HG02678 (cell line): ENCODE measurements at regions not wholly inside any gene's neighbourhood (a gene's known extent, or its start where the extent isn't known, plus 50 kb on each side); places are given as distances from the start of the nearest gene placed in this dataset.
"Not testable (repeated sequence)": the region's sequence is repeated elsewhere in the genome, so short reads cannot be mapped to it uniquely, and the experiment has no call there.

ENCODE experiments used
- ATAC-seq: cut with Tn5 transposase; IDR thresholded peaks from one replicate; pipeline ENCODE4 v1.9.1; 2021; ENCODE audit warnings: mild to moderate bottlenecking, moderate library complexity; ENCODE audit not compliant: unreplicated experiment

DNA sequence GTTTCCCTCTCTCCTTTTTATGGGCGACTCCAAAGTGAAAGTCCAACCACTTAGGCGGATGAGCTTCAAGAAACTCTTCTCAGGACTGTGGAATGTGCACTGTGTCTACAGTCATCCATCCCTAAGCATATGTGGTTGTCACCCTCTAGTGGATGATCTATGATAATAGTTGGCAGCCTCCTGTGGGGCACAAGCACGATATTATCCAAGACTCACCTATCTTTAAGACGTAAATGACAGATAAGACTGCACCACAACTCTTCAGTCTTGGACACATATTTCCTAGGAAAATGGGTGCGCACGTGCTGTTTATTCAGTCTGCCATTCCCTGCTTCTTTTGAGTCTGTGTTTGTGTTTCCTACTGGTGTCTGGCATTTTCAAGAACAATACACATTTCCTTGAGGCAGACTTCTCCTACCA is 145.5 kb upstream of the CTAGE1 start:
- ATAC-seq, result peak; percentile 73

DNA sequence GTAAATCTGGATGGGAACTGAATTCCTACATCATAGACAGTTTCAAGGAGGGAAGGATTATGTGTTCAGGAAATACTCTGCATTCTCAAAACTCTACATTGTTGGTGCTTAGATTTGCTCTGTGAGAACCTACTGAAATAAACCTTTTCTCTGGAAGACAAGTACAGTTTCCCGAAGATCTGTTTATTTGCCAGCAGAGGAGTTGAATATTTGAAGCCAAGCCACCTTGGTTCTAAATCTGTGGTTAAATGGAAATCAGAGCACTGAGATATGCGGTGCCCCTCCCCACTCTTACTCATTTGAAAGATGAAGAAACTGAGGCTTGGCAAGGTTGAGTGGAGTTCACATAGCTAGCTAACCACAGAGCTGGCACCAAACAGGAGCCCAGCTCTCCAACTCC is 146.3 kb upstream of the CTAGE1 start:
- ATAC-seq, result no peak

DNA sequence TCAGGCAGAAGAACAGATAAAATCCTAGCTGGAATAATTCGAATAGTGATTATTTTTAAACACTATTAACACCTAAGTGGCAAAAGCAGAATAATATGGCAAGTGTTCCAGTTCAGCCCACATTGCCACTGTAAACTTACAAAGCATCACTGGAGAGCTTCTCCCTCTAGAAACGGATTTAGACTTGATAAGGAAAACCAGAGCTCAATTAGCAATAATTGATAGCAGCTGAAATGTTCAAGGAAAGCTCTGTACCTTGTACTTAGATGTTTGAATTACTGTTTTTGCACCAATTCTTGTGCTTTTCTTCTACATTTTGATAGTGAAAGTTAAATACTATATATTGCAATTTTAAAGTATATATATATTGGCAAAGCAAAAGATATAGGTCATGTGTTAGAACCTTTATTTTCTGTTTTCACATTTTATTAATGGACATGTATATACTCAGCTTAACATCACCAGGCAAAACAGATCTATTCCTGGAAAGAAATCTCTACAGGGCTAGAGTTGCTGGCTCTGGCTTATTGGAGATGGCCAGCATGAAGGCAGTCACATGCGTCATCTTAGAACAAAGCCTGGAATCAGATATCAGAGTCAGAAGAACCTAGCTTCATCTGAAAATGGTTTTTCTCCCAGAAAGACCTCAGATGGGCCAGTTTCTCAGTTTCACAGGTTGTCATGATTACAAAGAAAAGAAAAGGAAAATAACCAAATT is 149.1 kb upstream of the CTAGE1 start:
- no peak for ATAC-seq

DNA sequence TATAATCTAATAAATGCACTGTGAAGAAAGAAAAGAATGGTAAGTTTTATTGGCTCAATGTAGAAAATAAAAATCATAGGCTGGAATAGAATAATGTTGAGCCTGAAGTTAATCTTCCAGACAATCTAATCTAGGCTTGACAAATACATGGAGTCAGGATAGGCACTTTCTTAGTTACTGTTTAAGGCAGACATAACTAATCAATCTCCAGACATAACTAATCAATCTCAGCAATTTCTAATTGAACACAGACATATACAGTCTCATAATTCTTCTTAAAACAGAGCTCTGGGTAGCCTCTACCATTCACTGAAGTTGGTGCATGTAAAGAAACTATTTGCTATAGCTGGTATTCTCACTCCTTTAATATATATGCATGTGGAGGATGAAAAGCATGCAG is 150.1 kb upstream of the CTAGE1 start:
- no peak for ATAC-seq

DNA sequence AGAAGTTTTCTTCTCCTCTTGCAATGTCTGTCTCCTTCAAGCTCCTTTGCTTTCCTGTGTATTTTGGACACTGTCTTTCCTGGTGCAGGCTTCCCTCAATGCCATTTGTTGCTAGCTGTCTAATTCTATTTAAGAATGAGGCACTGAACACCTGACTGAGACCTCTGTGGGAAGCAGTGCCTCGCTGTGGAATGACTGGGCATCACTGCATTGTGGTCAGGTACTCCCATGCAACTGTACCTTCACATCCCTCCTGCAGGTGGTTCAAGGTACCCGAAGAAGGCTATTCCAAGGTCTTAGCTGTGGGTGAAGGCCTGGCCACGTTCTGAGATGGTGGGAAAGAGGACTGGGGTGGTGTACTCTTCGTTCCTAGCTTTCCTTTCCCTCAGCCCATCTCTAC is 152.8 kb upstream of the CTAGE1 start:
- no peak for ATAC-seq

DNA sequence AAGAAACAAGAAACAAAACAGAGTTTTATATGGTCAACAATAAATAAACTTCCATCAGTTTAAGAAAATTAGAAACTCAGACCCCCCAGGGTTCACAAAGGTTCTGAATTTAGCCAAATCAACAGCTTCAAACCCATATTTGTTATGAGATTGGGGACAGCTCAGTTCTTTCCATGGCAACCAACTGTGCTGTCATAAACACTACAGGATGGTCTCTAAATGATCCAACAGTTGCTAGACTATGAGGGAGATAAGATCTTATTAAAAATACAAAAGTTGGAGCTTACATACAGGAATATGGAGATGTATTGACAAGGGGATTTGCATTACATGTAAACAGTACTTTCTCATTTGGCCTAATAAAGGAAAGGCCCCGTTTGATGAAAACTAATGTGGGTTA is 154.6 kb upstream of the CTAGE1 start:
- ATAC-seq, result no peak

DNA sequence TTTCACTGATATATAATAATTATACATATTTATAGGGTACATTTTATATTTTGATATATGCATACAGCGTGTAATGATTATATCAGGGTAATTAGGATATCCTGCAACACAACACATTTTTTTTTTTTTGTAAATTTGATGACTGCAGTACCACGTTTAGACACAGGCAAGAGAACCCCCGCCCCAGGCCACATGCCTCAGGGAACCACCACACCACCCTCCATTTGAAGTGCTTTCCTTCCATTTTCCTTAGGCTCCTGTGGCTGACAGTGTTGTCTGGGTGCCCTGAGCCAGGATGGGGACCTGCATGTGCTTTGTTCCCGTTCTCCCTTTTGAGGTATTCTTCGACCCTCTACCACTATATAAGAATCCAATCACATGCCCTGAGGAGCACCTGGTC is 161.6 kb upstream of the CTAGE1 start:
- ATAC-seq, result no peak

DNA sequence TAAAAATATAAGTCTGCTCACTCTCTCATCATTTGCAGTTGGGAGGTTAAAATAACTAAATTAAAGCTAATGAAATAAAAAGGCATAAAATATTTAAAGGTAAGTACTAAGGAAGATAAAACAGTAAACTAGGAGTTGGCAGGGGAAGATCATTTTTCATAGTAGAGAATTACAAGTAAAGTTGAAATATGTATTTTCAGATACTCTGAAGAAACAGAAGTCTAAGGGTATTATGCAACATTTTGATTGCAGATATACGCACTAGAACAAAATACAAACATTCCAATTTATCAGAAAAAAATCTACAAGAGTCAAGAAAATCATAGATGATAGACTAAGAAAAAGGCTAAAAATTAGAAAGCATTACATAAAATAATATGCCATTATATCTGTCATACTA is 167.6 kb upstream of the CTAGE1 start:
- ATAC-seq, result no peak

DNA sequence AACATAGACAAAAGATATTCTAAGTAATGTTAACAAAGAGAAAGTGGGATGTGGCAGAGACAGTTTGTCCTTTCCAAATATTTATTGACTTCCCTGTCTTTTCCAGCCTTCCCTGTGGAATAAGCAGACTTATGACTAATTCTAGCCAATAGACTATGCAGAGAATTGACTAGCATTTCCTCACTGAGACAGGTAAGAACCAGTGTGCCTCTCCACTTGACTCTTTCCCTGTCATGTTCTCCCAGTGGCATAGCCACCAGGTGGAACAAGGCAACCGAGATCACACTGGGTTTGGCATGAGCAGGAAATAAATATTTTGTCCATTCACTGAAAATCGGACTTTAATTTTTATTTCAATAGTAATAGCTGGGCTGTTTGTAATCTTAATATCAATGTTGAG is 168.1 kb upstream of the CTAGE1 start:
- ATAC-seq, result no peak

DNA sequence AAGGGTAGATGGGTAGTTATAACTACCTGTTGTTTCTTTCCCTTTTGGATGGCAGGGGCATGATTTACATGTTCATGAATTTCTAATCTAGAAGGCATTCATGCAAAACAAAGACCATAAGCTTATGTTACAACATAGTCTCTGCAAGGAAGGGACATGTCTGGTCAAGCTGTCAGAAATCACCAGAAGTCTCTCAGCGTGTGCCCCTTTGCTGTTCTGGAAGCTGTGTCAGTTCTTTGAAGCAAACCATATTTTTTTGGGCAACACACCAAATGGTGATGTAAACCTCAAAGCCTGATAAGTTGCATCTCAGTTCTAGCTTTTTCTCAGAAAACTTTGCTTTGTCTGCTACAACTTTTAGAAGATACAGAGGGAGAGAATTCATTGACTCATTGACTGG is 173.5 kb upstream of the CTAGE1 start:
- ATAC-seq, result no peak

DNA sequence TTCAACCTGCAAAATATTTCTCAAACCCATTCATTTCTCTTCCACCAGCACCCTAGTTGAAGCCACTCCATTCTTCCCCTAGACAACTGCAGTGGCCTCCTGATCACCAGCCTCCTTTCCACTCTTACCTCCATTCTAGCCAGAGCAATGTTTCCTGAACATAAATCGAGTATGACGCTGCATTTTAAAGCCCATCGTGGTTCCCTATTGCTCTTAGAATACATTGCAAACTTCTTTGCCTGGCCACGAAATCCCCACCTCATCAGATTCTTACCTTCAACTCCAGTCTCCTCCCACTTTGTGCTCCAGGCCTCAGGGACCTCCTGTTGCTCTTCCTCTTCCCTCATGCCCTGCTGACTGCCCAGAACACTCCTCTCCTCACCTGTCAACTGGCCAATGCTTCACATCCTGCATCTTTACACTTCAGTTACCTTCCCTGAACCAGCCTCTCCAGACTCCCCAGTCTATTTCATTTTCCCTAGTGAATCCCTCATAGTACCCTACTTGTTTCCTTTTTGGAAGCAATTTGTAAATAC is 176.5 kb upstream of the CTAGE1 start:
- no peak for ATAC-seq

DNA sequence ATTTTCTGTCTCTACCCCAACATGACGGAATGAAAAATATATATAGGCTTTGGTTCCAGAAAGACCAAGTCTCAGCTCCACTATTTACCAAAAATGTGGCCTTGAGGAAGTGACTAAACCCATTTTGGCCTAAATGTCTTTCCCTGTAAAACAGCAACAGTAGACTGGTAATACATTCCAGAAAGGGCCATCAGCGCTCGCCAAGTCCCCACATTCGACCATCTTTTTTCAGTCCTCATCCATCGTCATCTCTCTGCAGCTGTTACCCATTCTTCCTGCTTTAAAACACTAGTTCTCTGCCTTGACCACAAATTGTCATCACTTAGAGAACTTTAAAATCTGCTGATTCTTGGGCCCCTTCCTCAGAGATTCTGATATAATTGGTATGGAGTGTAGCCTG is 183.8 kb upstream of the CTAGE1 start:
- no peak for ATAC-seq

DNA sequence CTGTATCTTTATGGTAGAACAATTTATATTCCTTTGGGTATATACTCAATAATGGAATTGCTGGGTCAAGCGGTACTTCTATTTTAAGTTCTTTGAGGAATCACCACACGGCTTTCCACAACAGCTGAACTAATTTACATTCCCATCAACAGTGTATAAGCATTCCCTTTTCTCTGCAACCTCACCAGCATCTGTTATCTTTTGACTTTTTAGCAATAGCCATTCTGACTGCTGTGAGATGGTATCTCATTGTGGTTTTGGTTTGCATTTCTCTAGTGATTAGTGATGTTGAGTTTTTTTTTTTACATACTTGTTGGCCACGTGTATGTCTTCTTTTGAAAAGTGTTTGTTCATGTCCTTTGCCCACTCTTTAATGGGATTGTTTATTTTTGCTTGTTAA is 184.7 kb upstream of the CTAGE1 start:
- ATAC-seq, result not testable (repeated sequence)

DNA sequence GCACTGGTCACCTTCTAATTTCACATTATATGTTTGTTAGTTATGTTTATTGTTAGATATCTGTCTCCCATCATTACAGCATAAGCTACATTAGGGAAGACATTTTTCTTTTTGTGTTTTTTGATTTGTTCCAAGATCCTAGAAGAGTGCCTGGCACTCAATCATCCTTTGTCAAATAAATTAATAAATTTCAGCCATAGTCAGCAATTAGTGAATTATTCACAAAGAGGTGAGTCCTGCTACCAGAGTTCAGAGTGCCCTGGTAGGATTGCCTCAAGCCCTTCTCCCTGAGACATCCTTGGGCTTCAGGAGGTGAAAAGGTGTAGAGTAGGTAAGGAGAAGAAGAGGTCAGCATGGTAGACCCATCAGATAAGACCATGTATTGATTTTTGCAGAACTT is 186.2 kb upstream of the CTAGE1 start:
- ATAC-seq, result no peak

DNA sequence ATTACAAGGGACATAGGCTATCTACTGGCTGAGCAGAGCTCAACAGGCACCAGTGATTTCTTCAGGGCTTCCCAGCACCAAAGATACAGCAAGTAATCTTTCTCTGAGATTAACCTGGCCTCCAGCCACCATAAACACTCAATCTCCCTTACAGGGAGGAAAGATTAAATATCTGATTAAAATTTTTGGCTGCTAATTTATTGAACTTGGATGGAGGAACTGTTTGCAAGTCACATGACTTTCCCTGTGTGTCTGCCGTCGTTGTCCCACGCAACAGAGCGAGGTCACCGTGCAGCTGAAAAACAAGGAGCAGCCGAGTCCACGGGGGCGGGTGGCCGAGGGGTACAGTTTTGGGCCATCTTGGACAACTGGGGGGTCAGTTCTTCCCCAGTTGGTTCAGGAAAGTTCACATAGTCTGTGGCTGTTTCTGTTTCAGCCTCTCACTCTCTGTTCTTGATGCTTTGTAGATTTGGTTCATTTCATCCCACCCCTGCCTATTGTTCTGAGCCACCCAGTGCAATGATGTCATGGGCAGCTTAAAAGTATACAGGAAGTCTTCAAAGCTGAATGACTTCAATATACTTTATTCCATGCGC is 186.8 kb upstream of the CTAGE1 start:
- ATAC-seq, result no peak

DNA sequence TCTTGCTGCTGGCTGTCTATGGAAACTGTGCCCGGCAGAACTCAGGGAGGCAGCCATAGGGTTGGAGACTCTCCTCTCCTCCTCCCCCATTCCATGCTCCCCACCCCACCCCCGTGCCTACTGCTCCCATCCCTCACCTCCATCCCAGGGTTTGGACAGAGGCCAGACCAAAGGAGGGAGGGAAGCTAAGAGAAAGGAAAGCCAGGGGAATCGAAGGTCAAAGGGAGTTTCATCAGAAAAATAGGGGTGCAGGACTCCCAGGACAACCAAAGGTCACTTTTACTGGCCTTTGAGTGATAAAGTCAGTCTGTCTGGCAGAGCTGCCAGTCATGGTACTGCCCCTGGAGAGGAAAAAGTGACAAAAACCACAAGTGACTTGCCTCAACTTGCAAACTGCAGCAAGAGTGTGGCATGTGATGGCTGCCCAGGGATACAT is 187.3 kb upstream of the CTAGE1 start:
- ATAC-seq, result no peak

DNA sequence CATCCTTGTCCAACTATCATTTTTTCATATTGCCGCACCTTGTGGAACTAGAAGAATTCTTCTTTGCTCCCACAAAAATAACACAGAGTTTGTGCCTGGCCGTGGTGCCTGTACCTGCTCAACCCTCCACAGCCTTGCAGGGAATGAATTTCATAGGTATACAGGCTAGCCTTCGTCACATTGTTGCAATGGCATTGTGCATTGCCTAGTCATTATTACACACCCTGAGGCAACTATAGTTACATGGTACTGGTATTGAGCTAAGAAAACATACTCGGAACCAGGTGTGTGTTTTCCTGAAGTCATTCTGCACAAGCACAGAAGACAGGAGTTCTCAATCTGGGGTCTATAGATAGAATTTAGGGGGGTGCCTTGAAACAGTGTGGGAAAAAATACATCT is 188.0 kb upstream of the CTAGE1 start:
- no peak for ATAC-seq

DNA sequence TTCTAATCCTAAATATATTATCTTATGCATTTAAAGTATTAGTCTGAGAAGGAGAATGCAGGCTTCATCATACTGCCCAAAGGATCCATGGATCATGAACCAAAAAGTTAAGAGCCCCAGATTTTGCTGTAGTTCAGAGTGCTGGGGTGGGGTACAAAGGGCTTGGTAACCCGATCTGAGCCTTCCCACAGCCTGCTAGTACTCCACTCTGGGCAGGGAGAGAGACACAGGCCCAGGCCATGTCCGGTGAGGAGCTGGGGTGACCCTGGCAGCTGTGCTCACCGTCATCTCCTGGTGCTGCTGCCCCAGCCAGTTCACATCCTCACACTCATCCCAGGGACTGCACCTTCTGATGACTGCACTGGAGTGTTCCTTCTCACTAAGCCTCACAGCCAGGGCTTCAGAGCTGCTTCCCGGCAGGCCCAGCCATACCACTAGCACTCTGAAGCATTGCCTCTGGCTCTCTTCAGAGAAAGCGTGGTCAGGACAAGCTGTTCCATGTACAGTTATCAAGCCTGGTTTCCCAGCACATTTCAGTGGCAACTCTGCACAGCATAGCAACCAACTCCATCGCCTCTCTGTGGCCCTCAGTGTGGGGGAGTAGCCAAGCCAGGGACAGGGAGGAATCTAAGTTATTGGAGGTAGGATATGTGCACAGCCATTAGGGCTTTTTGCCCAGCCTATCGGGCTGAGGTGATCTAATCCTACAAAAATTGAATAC is 189.0 kb upstream of the CTAGE1 start:
- no peak for ATAC-seq

DNA sequence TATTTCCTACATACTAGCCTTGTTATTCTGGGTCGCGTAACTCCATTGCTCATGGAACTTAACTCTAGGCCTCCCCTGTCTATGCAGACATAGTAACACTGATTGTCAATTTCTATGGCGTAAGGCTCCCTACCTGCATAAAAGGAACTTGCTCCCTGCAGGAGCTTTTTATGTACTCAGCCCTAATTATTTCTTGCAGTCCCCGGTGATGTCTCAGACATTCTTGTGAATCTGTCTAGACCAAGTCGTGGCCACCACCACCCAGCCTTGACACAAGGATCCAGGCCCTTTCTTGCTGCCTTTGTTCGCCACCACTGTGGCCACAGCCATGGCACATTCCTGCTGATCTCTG is 189.5 kb upstream of the CTAGE1 start:
- ATAC-seq, result no peak

DNA sequence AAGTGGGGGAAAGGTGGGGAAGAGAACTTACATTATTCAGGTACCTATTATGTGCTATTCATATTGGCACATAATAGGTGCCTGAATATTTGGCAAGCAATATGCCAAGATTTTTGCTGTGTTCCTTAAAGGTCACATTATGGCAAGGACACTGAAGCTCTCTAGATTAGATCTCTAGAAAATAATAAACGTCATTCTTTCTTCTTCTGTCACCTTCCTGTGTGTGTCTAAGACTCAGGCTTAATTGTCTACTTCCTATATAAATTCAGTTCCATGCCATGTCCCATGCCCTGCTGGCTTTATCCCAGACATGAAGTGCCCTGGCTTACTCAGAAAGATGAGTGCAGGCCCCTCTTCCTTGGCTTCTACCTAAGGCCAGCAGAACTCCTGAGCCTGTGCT is 191.1 kb upstream of the CTAGE1 start:
- ATAC-seq, result no peak

DNA sequence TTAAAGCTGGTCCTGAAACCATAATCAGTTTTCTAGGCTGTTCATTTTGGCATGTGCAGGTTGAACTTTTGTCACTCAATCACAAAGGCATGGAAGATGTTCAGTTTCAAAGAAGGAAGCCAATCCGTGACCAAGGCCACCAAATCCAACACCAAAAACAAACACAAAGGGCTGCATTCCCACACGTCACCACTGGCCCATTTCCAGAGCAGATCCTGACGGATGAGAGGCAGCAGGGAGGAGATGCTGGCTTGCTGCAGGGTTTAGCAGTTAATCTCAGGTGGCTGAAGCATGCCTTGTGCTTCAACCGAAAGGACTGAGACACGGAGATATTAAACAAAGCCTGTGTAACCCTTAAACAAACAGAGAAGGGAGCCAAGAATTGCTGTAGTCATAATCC is 191.9 kb upstream of the CTAGE1 start:
- no peak for ATAC-seq

DNA sequence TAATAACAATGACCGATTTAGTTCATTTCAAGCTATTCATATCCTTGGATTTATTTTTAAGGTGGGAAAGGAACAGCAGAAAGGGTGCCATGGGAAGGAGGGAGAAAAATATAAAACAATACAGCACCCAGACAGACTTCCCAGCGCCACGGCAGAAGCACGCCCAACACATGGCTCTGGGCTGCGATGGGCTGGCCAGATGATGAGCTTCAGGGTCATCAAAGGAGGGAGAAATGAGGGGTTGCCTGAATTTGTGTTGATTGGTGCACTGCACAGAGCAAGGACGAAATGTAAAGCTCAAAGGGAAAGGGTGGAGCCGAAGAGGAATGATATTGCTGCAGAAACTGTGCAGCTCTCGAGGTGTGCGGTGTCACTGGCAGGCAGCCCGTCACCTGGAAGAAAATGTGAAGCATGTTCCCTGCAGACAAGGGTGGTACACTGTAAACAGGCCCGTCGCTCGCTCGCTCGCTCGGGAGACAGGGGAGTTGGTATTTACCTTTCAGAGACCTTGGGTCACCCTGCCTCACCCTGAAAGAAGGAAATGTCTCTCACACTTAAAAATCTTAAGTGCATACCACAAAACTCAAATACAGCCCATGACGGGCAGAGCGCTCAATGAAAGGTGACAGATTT is 195.5 kb upstream of the CTAGE1 start:
- ATAC-seq, result no peak
